AG20443 (cell line): ENCODE measurements at regions not wholly inside any gene's neighbourhood (a gene's known extent, or its start where the extent isn't known, plus 50 kb on each side); places are given as distances from the start of the nearest gene placed in this dataset.

Source experiments
- DNase-seq: peaks from one replicate; pipeline ENCODE4 v3.0.0; 2012; ENCODE audit warnings: low spot score, mixed read lengths

DNA sequence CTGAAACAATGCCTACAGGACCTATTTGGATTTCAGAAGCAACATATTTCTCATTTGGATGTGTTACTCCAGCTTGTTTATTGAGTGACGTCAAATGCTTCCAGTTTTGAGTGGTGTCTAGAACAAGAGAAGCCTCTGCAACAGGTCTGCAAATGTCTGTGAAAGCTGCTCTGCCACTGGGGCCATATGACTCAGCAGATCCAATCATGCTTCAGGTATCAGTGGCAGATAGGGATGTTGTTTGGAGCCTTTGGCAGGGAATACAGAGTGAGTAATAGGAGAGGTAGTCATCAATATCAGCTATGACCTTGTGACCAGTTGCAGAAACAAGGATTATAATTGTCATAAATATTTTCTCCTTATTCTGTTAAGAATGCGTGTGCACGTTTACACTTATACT is 141.1 kb upstream of the ZXDA start:
- no peak for DNase-seq

DNA sequence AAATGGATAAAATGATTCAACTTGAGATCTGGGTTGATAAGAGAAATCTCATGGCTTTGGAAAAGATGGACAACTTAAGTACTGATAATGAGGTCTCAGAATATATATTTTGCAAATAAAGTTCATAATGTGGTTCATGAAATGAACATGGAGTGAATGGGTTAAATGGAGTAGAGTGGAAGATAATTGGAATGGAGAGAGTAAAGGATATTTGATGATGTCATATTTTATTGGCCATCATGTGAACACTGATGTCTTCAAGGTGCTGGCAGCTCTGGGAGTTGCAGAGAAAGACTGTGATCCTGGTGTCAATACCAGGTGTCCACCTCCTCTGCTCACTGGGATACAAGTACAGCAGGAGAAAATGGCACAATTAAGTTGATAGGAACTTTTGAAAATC is 133.9 kb upstream of the ZXDA start:
- DNase-seq = no peak

DNA sequence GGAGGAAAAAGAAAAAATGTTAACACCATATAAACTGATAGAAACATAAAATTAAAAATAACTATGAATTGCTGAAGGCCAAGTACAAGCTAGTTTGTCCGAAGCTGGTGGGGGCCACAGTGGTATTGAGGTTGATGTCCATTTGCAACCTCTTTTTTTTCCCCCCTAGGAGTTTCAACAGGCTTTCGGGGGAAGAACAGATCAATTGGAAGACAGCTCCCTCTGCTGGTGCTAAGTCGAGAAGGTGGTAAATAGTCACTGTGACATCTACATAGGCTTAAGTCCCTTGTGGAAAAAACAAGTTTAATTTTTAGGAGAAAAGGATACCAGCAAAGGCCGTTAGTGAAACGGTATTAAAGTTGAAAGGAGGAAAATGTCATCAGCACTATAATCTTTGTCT is 115.7 kb upstream of the ZXDA start:
- peak; percentile 16 for DNase-seq

DNA sequence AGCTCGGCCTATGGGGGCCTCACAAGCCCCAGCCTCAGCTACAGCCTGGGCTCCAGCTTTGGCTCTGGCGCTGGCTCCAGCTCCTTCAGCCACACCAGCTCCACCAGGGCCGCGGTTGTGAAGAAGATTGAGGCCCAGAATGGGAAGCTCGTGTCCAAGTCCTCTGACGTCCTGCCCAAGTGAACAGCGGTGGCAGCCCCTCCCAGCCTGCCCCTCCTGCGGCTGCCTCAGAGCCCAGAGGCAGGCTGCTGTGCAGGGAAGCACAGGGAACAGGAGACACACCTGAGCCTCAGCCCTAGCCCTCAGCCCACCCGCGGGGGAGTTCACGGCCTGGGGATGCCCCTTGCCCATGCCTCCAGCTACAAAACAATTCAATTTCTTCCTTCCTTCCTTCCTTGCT is 75.7 kb upstream of the ZXDA start:
- no peak for DNase-seq

DNA sequence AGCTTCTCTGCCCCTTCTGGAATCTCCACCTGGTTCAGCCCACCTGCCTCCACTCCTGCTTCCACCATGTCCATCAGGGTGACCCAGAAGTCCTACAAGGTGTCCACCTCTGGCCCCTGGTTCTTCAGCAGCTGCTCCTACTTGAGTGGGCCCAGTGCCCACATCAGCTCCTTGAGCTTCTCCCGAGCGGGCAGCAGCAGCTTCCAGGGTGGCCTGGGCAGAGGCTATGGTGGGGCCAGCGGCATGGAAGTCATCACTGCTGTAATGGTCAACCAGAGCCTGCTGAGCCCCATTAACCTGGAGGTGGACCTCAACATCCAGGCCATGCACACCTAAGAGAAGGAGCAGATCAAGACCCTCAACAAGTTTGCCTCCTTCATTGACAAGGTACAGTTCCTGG is 74.4 kb upstream of the ZXDA start:
- no peak for DNase-seq

DNA sequence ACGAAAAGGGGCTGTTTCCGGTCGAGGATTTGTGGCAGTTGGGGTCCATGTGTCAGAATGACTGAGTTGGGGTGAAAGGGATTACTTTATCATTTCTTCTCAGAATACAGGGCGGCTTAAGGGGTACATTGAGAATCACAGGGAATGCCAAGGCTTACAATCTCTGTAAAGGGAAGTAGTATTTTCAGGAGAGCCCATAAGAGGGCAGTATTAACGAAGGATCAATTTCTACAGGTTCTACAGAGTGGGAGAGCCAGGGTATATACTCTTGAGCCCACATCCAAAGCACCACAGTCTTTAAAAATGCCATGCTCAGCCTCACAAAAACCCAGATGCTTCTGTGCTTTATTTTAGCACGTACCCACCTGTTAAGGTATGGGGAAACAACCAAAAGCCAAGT is 67.7 kb upstream of the ZXDA start:
- no peak for DNase-seq

DNA sequence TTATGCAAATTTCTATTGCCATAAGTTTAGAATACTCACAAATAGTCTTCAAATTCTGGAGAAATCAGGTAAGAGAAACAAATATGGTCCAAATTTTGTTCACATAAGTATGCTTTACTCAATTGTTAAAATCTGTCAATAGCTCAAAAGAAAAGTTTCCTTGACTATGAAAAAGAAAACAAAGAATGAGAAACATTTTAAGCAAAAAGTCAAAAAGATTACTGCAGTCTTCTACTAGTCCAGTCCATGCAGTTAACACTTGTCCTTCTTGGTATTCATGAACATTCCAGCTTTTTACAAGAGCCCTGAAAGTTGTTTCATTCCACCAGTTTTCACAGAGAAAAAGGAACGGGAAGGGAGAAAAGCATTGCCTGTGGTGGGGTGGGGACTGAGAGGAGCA is 54.7 kb upstream of the ZXDA start:
- DNase-seq = no peak
